DND-41 (cell line): ENCODE measurements at regions not wholly inside any gene's neighbourhood (a gene's known extent, or its start where the extent isn't known, plus 50 kb on each side); places are given as distances from the start of the nearest gene placed in this dataset.

ENCODE experiments used
- ATAC-seq: fragments of 200-7000 bp; cut with Tn5 transposase; 3 replicates; pipeline ENCODE4 v1.9.1; 2021; ENCODE audit warnings: low read depth; ENCODE audit not compliant: insufficient read depth
- DNase-seq: peaks from one replicate; pipeline ENCODE4 v3.0.0-alpha.2; 2020
- H2AFZ ChIP-seq: 2 replicates; pipeline ENCODE4 v1.6.0; 2012; ENCODE audit warnings: low read depth, low read length
- H3K27ac ChIP-seq: 2 replicates; pipeline ENCODE4 v1.5.1; 2012; ENCODE audit warnings: low read length, inconsistent platforms
- H3K27me3 ChIP-seq: fragments of 200-600 bp; sonication (generic); 2 replicates; pipeline ENCODE4 v1.6.0; 2012; ENCODE audit warnings: low read length, mild to moderate bottlenecking, inconsistent platforms; ENCODE audit not compliant: insufficient read depth, poor library complexity
- H3K36me3 ChIP-seq: 2 replicates; pipeline ENCODE4 v1.5.1; 2012; ENCODE audit warnings: low read length, inconsistent platforms; ENCODE audit not compliant: insufficient read depth
- H3K4me1 ChIP-seq: 2 replicates; pipeline ENCODE4 v1.5.1; 2012; ENCODE audit warnings: mild to moderate bottlenecking, low read length; ENCODE audit not compliant: insufficient read depth
- H3K4me2 ChIP-seq: 2 replicates; pipeline ENCODE4 v1.6.0; 2012; ENCODE audit warnings: mild to moderate bottlenecking, moderate library complexity, low read length, inconsistent platforms; ENCODE audit not compliant: insufficient read depth
- H3K4me3 ChIP-seq, 2 experiments: fragments of 200-600 bp in 1 of 2; shearing (Covaris generic) in 1 of 2; 2 replicates each; pipeline ENCODE4 v1.5.1; 2012 to 2016; ENCODE audit warnings: inconsistent platforms in 2 of 2, low read length in 2 of 2, mild to moderate bottlenecking in 2 of 2, low read depth in 1 of 2, moderate library complexity in 1 of 2
- H3K79me2 ChIP-seq: 2 replicates; pipeline ENCODE4 v1.6.0; 2012; ENCODE audit warnings: low read length, inconsistent platforms; ENCODE audit not compliant: insufficient read depth
- H3K9ac ChIP-seq: 2 replicates; pipeline ENCODE4 v1.6.0; 2012; ENCODE audit warnings: low read depth, mild to moderate bottlenecking, inconsistent platforms, low read length, moderate library complexity
- H3K9me3 ChIP-seq: 2 replicates; pipeline ENCODE4 v1.5.1; 2012; ENCODE audit warnings: low read length, moderate library complexity, mild to moderate bottlenecking, inconsistent platforms; ENCODE audit not compliant: insufficient read depth, severe bottlenecking
- H4K20me1 ChIP-seq: 2 replicates; pipeline ENCODE4 v1.6.0; 2012; ENCODE audit warnings: low read length; ENCODE audit not compliant: insufficient read depth
- EZH2 ChIP-seq: IDR thresholded peaks from 3 replicates; pipeline ENCODE4 v1.6.1; 2012; ENCODE audit warnings: borderline replicate concordance, low read depth, mild to moderate bottlenecking, moderate library complexity, low read length, inconsistent platforms; ENCODE audit not compliant: severe bottlenecking
- TF ChIP-seq, protein P1 (sequence below): IDR thresholded peaks from 2 replicates; pipeline ENCODE4 v1.5.1; 2012; ENCODE audit warnings: borderline replicate concordance, low read length, moderate library complexity, mild to moderate bottlenecking; ENCODE audit not compliant: poor library complexity, severe bottlenecking; ENCODE audit errors: extremely low read depth

GRCh38 chr5:24750355-24750754 is 105.6 kb upstream of the CDH10 start:
- Histone ChIP-seq H3K4me2 (no peak overlapping the region), H3K79me2 (no peaks in the 10 kb centered on the region), H3K4me3 (no peak overlapping the region), H3K9ac (no peak overlapping the region), H3K27ac (no peak overlapping the region), H3K4me1 (no peaks in the 10 kb centered on the region), H3K9me3 (no peaks in the 10 kb centered on the region), H3K27me3 (no peaks in the 10 kb centered on the region), H4K20me1 (no peaks in the 10 kb centered on the region), H3K36me3 (no peaks in the 10 kb centered on the region), H2AFZ (no peak overlapping the region)
- DNase-seq (no peak), ATAC-seq (no peak)
- TF ChIP-seq EZH2, result no peak
- TF ChIP-seq, protein P1, sequence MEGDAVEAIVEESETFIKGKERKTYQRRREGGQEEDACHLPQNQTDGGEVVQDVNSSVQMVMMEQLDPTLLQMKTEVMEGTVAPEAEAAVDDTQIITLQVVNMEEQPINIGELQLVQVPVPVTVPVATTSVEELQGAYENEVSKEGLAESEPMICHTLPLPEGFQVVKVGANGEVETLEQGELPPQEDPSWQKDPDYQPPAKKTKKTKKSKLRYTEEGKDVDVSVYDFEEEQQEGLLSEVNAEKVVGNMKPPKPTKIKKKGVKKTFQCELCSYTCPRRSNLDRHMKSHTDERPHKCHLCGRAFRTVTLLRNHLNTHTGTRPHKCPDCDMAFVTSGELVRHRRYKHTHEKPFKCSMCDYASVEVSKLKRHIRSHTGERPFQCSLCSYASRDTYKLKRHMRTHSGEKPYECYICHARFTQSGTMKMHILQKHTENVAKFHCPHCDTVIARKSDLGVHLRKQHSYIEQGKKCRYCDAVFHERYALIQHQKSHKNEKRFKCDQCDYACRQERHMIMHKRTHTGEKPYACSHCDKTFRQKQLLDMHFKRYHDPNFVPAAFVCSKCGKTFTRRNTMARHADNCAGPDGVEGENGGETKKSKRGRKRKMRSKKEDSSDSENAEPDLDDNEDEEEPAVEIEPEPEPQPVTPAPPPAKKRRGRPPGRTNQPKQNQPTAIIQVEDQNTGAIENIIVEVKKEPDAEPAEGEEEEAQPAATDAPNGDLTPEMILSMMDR, result no peak

GRCh38 chr5:24749701-24750100 is 104.9 kb upstream of the CDH10 start:
- H2AFZ ChIP-seq, result no peak overlapping the region
- H3K4me3 ChIP-seq, result no peak overlapping the region
- H3K9me3 ChIP-seq, result no peaks in the 10 kb centered on the region
- no peaks in the 10 kb centered on the region for H4K20me1 ChIP-seq
- DNase-seq (no peak), ATAC-seq (no peak)
- no peaks in the 10 kb centered on the region for H3K4me1 ChIP-seq
- TF ChIP-seq, protein P1, result no peak
- no peak for TF ChIP-seq EZH2
- H3K79me2 ChIP-seq, result no peaks in the 10 kb centered on the region
- no peak overlapping the region for H3K9ac ChIP-seq
- H3K27ac ChIP-seq, result no peak overlapping the region
- H3K4me2 ChIP-seq, result no peak overlapping the region
- no peaks in the 10 kb centered on the region for H3K36me3 ChIP-seq
- H3K27me3 ChIP-seq, result no peaks in the 10 kb centered on the region

DNA sequence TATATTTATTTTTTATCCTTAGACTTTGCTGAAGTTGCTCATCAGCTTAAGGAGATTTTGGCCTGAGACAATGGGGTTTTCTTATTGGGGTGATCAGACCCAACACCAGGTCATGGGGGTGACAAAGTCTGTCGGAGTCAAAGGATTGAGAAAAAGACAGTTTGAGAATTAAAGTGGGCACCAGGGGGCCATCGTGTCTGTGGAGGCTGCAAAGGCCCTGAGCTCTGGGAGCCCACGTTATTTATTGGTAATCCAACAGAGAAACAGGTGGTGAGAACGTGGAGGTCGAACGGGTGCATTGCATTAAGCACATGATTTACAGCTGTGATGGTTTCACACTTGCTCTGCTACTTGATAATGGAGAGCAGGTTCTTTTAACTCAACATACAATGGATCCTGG is 102.5 kb upstream of the CDH10 start:
- no peaks in the 10 kb centered on the region for H3K79me2 ChIP-seq
- no peak for DNase-seq
- no peak overlapping the region for H2AFZ ChIP-seq
- no peaks in the 10 kb centered on the region for H3K27me3 ChIP-seq
- H3K27ac ChIP-seq, result no peak overlapping the region
- TF ChIP-seq EZH2, result no peak
- TF ChIP-seq, protein P1, result no peak
- H3K4me3 ChIP-seq, result no peak overlapping the region
- no peak overlapping the region for H3K4me2 ChIP-seq
- no peak overlapping the region for H3K9ac ChIP-seq
- ATAC-seq, result no peak
- H3K4me1 ChIP-seq, result no peaks in the 10 kb centered on the region
- no peaks in the 10 kb centered on the region for H3K36me3 ChIP-seq
- no peaks in the 10 kb centered on the region for H4K20me1 ChIP-seq
- no peaks in the 10 kb centered on the region for H3K9me3 ChIP-seq

DNA sequence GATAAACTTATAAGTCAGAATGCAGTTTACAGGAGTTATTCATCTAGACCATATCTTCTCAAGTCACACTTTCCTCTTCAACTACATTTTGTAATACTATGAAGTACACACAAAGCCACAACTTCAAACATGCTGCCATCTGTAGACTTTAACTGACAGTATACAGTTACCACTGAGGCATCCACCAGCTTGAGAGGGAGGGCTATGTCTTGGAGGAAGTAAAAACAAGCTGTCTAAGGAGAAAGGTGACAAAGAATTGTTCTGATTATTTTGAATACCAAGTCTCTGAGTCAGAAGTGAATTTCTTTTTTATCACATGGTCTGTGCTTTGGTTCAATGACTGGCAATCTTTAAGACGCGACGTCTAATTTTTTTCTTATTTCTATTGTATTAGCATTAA is 97.6 kb upstream of the CDH10 start:
- ATAC-seq (peak; percentile 62; the same call in 2 of the 3 replicates), DNase-seq (no peak)
- Histone ChIP-seq H3K79me2 (no peaks in the 10 kb centered on the region), H4K20me1 (no peaks in the 10 kb centered on the region), H3K9ac (no peak overlapping the region), H3K4me1 (no peaks in the 10 kb centered on the region), H3K4me3 (no peak overlapping the region), H3K27ac (no peak overlapping the region), H2AFZ (no peak overlapping the region), H3K36me3 (no peaks in the 10 kb centered on the region), H3K27me3 (no peaks in the 10 kb centered on the region), H3K9me3 (no peaks in the 10 kb centered on the region), H3K4me2 (no peak overlapping the region)
- TF ChIP-seq EZH2, result no peak
- TF ChIP-seq, protein P1, result no peak
